ENCODE measurements at regions not wholly inside any gene's neighbourhood (a gene's known extent, or its start where the extent isn't known, plus 50 kb on each side); places are given as distances from the start of the nearest gene placed in this dataset.

DNA sequence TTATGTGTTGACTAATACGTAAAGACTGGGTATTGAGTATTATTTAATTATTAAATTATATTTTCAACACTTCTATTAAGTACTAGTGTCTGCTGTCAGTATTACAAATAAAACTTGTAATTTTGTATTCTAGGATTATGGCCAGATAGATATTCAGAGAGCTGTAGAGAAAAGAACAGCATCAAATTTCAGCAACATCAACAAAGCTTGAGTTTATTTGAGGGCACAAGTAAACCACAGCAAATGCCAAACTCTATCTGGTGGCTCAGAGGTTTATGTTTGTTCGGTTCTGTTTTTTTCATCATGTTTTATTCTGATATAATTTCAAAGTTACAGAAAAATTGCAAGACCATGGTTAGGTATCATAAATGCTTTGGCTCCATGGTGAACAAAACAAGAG, 1530.5 kb downstream of the PCDH18 start:
- TF ChIP-seq POLR2AphosphoS5 (IDR thresholded peaks at IDR 0.05; ENCODE audit: low read depth, low read length) (no peak), TCF7L2 (IDR thresholded peaks at IDR 0.05; ENCODE audit: low read depth, low read length) (no peak), SIN3A (IDR thresholded peaks at IDR 0.05; ENCODE audit: borderline replicate concordance, insufficient read depth, low read depth, low read length) (no peak)
- TF ChIP-seq, protein P1, sequence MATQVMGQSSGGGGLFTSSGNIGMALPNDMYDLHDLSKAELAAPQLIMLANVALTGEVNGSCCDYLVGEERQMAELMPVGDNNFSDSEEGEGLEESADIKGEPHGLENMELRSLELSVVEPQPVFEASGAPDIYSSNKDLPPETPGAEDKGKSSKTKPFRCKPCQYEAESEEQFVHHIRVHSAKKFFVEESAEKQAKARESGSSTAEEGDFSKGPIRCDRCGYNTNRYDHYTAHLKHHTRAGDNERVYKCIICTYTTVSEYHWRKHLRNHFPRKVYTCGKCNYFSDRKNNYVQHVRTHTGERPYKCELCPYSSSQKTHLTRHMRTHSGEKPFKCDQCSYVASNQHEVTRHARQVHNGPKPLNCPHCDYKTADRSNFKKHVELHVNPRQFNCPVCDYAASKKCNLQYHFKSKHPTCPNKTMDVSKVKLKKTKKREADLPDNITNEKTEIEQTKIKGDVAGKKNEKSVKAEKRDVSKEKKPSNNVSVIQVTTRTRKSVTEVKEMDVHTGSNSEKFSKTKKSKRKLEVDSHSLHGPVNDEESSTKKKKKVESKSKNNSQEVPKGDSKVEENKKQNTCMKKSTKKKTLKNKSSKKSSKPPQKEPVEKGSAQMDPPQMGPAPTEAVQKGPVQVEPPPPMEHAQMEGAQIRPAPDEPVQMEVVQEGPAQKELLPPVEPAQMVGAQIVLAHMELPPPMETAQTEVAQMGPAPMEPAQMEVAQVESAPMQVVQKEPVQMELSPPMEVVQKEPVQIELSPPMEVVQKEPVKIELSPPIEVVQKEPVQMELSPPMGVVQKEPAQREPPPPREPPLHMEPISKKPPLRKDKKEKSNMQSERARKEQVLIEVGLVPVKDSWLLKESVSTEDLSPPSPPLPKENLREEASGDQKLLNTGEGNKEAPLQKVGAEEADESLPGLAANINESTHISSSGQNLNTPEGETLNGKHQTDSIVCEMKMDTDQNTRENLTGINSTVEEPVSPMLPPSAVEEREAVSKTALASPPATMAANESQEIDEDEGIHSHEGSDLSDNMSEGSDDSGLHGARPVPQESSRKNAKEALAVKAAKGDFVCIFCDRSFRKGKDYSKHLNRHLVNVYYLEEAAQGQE (IDR thresholded peaks at IDR 0.05; ENCODE audit: insufficient read depth in 1 of 2, low read depth in 2 of 2, low read length in 1 of 2): no peak
- TF ChIP-seq, protein P2, sequence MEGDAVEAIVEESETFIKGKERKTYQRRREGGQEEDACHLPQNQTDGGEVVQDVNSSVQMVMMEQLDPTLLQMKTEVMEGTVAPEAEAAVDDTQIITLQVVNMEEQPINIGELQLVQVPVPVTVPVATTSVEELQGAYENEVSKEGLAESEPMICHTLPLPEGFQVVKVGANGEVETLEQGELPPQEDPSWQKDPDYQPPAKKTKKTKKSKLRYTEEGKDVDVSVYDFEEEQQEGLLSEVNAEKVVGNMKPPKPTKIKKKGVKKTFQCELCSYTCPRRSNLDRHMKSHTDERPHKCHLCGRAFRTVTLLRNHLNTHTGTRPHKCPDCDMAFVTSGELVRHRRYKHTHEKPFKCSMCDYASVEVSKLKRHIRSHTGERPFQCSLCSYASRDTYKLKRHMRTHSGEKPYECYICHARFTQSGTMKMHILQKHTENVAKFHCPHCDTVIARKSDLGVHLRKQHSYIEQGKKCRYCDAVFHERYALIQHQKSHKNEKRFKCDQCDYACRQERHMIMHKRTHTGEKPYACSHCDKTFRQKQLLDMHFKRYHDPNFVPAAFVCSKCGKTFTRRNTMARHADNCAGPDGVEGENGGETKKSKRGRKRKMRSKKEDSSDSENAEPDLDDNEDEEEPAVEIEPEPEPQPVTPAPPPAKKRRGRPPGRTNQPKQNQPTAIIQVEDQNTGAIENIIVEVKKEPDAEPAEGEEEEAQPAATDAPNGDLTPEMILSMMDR (IDR thresholded peaks at IDR 0.05): no peak

All from Panc1 (cell line).